ENCODE measurements at regions not wholly inside any gene's neighbourhood (a gene's known extent, or its start where the extent isn't known, plus 50 kb on each side); places are given as distances from the start of the nearest gene placed in this dataset.

DNA sequence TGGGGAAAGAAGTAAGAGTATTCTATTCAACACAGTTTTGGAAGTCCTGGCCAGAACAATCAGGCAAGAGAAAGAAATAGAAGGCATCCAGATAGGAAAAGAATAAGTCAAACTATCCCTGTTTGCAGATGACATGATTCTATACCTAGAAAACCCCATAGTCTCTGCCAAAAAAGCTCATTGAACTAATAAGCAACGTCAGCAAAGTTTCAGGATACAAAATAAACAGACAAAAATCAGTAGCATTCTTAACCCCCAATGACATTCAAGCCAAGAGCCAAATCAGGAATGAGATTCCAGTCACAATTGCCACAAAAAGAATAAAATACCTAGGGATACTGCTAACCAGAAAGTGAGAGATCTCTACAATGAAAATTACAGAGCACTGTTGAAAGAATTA, 99.4 kb upstream of the MITF start:
- BruUV-seq (replicated peaks) = no TSS peak
- Histone ChIP-seq H3K4me3 (replicated peaks in 1 of 3; ENCODE audit: insufficient read depth in 1 of 3, low read depth in 1 of 3, low read length in 3 of 3) (no peak overlapping the region), H3K36me3 (ENCODE audit: control insufficient read depth in 2 of 2, extremely low read depth in 1 of 2, insufficient read depth in 2 of 2, low read length in 2 of 2) (no peaks in the 10 kb centered on the region), H3K9me1 (replicated peaks; ENCODE audit: control insufficient read depth, extremely low read depth, insufficient read depth, low read length) (no peaks in the 10 kb centered on the region), H4K20me1 (replicated peaks; ENCODE audit: control insufficient read depth, extremely low read depth, insufficient read depth, low read length) (no peaks in the 10 kb centered on the region), H3K4me1 (ENCODE audit: control insufficient read depth, extremely low read depth, insufficient read depth, low read length) (no peaks in the 10 kb centered on the region), H3K79me2 (ENCODE audit: control insufficient read depth, insufficient read depth, low read length) (no peaks in the 10 kb centered on the region), H3K27ac (ENCODE audit: insufficient read depth, low read depth, low read length) (no peak overlapping the region), H3K4me2 (ENCODE audit: insufficient read depth, low read length) (no peak overlapping the region), H3K27me3 (ENCODE audit: control insufficient read depth in 2 of 2, insufficient read depth in 2 of 2, low read length in 2 of 2) (peaks cover 2 to 5% of the 10 kb centered on the region in 2 experiments), H2AFZ (ENCODE audit: low read depth, low read length) (no peak overlapping the region), H3K9me3 (replicated peaks; ENCODE audit: control insufficient read depth, insufficient read depth, low read length) (no peaks in the 10 kb centered on the region), H3K9ac (replicated peaks; ENCODE audit: extremely low read depth, insufficient read depth, low read length) (no peak overlapping the region)
- intact Hi-C loops (cut with micrococcal nuclease) = no loop called here
- dilution Hi-C loops (cut with MboI; ENCODE audit: extremely low pct_ligation_motif_present, low sequenced_read_pairs) = no loop called here
- FAIRE-seq (no peak), DNase-seq (ENCODE audit: low read depth, low spot score) (no peak)
- ChIA-PET CTCF (no interaction called here), POLR2A (no interaction called here)
- no peak for TF ChIP-seq JUN (IDR thresholded peaks at IDR 0.05; ENCODE audit: borderline replicate concordance, insufficient read depth, insufficient read length, low read depth)
- TF ChIP-seq, protein P1, sequence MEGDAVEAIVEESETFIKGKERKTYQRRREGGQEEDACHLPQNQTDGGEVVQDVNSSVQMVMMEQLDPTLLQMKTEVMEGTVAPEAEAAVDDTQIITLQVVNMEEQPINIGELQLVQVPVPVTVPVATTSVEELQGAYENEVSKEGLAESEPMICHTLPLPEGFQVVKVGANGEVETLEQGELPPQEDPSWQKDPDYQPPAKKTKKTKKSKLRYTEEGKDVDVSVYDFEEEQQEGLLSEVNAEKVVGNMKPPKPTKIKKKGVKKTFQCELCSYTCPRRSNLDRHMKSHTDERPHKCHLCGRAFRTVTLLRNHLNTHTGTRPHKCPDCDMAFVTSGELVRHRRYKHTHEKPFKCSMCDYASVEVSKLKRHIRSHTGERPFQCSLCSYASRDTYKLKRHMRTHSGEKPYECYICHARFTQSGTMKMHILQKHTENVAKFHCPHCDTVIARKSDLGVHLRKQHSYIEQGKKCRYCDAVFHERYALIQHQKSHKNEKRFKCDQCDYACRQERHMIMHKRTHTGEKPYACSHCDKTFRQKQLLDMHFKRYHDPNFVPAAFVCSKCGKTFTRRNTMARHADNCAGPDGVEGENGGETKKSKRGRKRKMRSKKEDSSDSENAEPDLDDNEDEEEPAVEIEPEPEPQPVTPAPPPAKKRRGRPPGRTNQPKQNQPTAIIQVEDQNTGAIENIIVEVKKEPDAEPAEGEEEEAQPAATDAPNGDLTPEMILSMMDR (IDR thresholded peaks at IDR 0.05; ENCODE audit: extremely low read depth in 1 of 2, insufficient read depth in 1 of 2, low read depth in 1 of 2, low read length in 2 of 2) = no peak
- no peak for TF ChIP-seq POLR2AphosphoS5 (IDR thresholded peaks at IDR 0.05; ENCODE audit: insufficient read depth, low read depth, low read length)
- TF ChIP-seq POLR2A (IDR thresholded peaks at IDR 0.05; ENCODE audit: low read depth, low read length) = no peak
- no peak for TF ChIP-seq GATA2 (IDR thresholded peaks at IDR 0.05; ENCODE audit: insufficient read depth, insufficient read length, low read depth, low read length)
- TF ChIP-seq MAX (IDR thresholded peaks at IDR 0.05; ENCODE audit: insufficient read depth, insufficient read length) = no peak
- TF ChIP-seq MYC (IDR thresholded peaks at IDR 0.05; ENCODE audit: low read depth, low read length) = no peak
- no peak for TF ChIP-seq EZH2 (IDR thresholded peaks at IDR 0.05; ENCODE audit: borderline replicate concordance, low read depth, low read length, severe bottlenecking)
- no peak for TF ChIP-seq FOS (IDR thresholded peaks at IDR 0.05; ENCODE audit: borderline replicate concordance, insufficient read depth, low read length)

Measured in endothelial cell of umbilical vein (primary cell).